Fibroblast of villous mesenchyme (primary cell): ENCODE measurements at regions not wholly inside any gene's neighbourhood (a gene's known extent, or its start where the extent isn't known, plus 50 kb on each side); places are given as distances from the start of the nearest gene placed in this dataset.

Experiments
- DNase-seq: peaks from one replicate; pipeline ENCODE4 v3.0.0-alpha.2; 2010; ENCODE audit warnings: low read depth
- H3K4me3 ChIP-seq: 2 replicates; pipeline ENCODE4 v1.5.1; 2011; ENCODE audit warnings: low read depth, mild to moderate bottlenecking, low read length
- CTCF ChIP-seq: IDR thresholded peaks from 2 replicates; pipeline ENCODE4 v1.5.1; 2012; ENCODE audit warnings: low read depth, mild to moderate bottlenecking, low read length; ENCODE audit not compliant: insufficient read depth

GRCh38 chr10:29767968-29768367 lies 133.2 kb upstream of the SVIL start:
- H3K4me3 ChIP-seq, result no peak overlapping the region
- no peak for TF ChIP-seq CTCF
- DNase-seq, result peak; percentile 47

DNA sequence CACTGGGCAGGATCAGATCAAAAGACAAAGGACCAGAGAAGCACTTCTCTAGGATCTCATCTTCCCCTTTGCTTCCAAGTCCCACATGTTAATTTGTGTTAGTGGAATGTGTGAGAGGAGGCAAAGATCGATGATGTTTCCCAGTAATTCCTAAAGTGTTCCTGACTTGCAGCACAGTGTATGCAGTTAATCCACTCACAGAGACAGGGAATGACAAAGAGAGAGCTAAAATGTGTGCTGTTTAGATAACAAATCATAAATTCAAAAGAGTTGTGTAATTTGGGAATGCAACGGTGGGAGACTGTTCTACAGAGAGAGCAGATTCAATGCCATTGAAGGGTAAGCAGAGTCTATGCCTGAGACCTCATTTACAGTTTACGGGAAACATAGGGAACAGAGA lies 132.0 kb upstream of the SVIL start:
- no peak overlapping the region for H3K4me3 ChIP-seq

GRCh38 chr10:29765330-29765729 lies 130.6 kb upstream of the SVIL start:
- DNase-seq, result no peak
- H3K4me3 ChIP-seq, result no peak overlapping the region
- no peak for TF ChIP-seq CTCF

More for the DNA sequence above, 132.0 kb upstream of the SVIL start:
- TF ChIP-seq CTCF, result no peak
- DNase-seq, result peak; percentile 62

- no peak overlapping the region for H3K4me3 ChIP-seq
- no peak for TF ChIP-seq CTCF
- DNase-seq, result no peak
Measured at GRCh38 chr10:29763396-29763795, 128.6 kb upstream of the SVIL start.

GRCh38 chr10:29761916-29762315 lies 127.1 kb upstream of the SVIL start:
- TF ChIP-seq CTCF, result no peak
- no peak overlapping the region for H3K4me3 ChIP-seq
- DNase-seq, result no peak

GRCh38 chr10:29760138-29760900 lies 125.5 kb upstream of the SVIL start:
- DNase-seq, result no peak
- TF ChIP-seq CTCF, result no peak
- no peak overlapping the region for H3K4me3 ChIP-seq
